ENCODE measurements at regions not wholly inside any gene's neighbourhood (a gene's known extent, or its start where the extent isn't known, plus 50 kb on each side); places are given as distances from the start of the nearest gene placed in this dataset.

- H3K4me3 ChIP-seq (ENCODE audit: low read depth, low read length), result no peak overlapping the region
- DNase-seq (ENCODE audit: low read depth), result no peak
- no peak for TF ChIP-seq CTCF (IDR thresholded peaks at IDR 0.05; ENCODE audit: insufficient read depth, low read length)
Measured at GRCh38 chr6:44653091-44653490, 265.6 kb downstream of the CDC5L start.

- TF ChIP-seq CTCF (IDR thresholded peaks at IDR 0.05; ENCODE audit: insufficient read depth, low read length), result no peak
- DNase-seq (ENCODE audit: low read depth), result peak; percentile 74
- no peak overlapping the region for H3K4me3 ChIP-seq (ENCODE audit: low read depth, low read length)
Measured at GRCh38 chr6:44653761-44654218, 266.3 kb downstream of the CDC5L start.

GRCh38 chr6:44655412-44656342, 268.2 kb downstream of the CDC5L start:
- TF ChIP-seq CTCF (IDR thresholded peaks at IDR 0.05; ENCODE audit: insufficient read depth, low read length), result peak; percentile 98
- no peak overlapping the region for H3K4me3 ChIP-seq (ENCODE audit: low read depth, low read length)
- peak; percentile 67 for DNase-seq (ENCODE audit: low read depth)

- no peak for TF ChIP-seq CTCF (IDR thresholded peaks at IDR 0.05; ENCODE audit: insufficient read depth, low read length)
- no peak for DNase-seq (ENCODE audit: low read depth)
- H3K4me3 ChIP-seq (ENCODE audit: low read depth, low read length), result no peak overlapping the region
Measured at GRCh38 chr6:44656691-44657090, 269.2 kb downstream of the CDC5L start.

GRCh38 chr6:44657206-44657819, 269.8 kb downstream of the CDC5L start:
- H3K4me3 ChIP-seq (ENCODE audit: low read depth, low read length), result no peak overlapping the region
- no peak for TF ChIP-seq CTCF (IDR thresholded peaks at IDR 0.05; ENCODE audit: insufficient read depth, low read length)
- no peak for DNase-seq (ENCODE audit: low read depth)

GRCh38 chr6:44658571-44658970, 271.1 kb downstream of the CDC5L start:
- no peak for TF ChIP-seq CTCF (IDR thresholded peaks at IDR 0.05; ENCODE audit: insufficient read depth, low read length)
- DNase-seq (ENCODE audit: low read depth), result no peak
- no peak overlapping the region for H3K4me3 ChIP-seq (ENCODE audit: low read depth, low read length)
